ENCODE measurements at regions not wholly inside any gene's neighbourhood (a gene's known extent, or its start where the extent isn't known, plus 50 kb on each side); places are given as distances from the start of the nearest gene placed in this dataset.

DNA sequence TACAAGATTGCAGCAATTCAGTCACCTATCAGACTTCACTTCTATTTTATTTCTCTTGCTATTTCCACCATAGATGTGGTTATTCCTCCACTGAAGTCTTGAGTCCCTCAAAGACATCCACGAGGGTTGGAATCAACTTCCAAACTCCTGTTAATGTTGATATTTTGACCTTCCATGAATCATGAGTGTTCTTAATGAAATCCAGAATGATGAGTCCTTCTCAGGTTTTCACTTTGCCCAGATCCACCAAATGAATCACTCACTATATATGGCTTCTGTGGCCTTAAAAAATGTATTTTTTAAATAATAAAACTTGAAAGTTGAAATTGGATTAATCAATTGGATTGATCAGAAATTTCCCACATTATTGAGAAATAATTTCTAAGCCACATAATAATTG is 1821.0 kb downstream of the EFNA5 start:
- DNase-seq, result no peak

DNA sequence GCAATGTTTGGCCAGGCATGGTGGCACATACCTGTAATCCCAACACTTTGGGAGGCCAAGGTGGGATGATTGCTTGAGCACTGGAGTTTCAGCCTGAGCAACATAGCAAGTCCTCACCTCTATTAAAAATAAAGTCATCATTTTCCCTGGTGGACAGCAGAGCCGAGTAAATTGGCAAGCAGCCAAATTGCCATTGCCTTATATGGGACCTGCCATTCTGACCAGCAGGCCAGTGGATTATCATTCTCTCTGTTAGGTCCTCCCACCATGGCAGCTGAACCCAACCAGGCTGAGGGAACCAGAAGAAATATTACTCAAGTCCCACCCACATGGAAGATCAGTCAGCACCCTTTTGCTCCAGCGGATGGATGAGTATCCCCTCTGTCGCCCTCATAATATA is 1829.9 kb downstream of the EFNA5 start:
- peak; percentile 55 for DNase-seq

DNA sequence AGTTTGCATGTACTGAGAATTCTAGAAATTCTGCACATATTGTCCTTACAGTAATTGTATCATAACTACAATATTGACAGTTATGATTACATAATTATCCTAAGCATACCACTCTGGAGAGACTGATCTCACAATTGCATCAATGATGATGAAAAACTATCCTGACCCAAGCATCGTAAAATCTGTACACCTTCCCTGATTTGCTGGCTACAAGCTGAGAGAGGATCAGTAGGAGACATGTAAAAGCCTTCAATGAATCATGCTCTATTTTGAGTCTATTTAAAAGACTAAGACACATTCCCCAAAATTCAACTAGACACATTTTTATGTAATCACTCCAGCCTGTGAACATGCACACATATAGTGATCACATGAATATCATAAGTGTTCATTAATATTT is 1833.8 kb downstream of the EFNA5 start:
- no peak for DNase-seq

DNA sequence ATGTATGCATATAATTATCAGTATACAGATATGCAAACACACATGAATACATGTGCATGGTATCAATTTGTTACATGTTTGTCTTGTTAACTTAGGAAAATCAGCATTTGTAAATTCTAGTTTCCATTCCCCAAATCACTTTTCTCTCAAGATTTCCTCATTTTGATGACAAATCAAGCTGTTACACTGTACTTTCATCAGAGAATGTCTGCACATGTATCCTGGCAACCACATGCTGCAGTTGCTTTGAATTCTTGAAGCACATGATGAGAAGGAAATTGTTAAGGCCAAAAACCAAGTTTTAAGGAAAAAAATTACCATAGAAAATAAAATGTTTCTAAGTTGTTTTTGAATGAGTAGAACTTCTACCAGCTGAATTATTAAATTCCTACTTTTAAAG is 1834.5 kb downstream of the EFNA5 start:
- DNase-seq, result peak; percentile 6

DNA sequence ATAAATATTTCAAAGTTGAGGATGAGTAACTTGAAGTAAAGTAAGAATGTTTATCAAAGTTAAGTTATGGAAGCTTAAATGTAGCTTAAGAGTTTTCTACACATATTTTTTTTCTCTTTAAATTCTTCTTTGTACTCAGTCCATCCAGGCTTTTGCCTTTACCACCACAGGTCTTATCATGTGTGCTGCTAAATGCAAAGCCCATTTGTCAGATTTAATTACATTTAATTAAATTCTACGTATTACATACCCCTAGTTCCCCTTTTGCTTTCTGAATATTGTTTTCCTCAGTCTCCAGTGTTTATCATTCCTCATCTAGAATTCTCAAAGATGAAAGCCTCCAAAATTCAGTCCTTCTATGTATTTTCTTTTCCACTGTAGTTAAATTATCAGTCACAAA is 1841.9 kb downstream of the EFNA5 start:
- no peak for DNase-seq

GRCh38 chr5:105821800-105822199 is 1848.9 kb downstream of the EFNA5 start:
- DNase-seq, result no peak

DNA sequence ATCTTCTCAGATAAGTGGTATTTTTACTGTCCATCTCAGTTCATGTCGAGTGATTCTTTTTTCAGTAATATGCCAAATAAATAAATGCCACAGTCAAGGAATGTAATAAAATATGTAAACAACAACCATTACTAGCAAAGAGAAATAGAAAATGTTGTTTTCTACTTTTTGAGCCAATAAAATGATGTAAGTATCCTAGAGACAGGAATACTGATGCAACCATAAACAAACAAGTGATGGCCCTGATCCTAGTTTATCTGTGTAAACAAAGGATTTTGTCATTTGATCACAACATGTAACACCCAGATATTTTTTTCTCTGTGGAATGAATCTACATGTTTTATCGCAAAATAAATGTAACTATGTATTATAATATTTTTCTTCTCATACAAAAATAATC is 1852.8 kb downstream of the EFNA5 start:
- peak; percentile 37 for DNase-seq

DNA sequence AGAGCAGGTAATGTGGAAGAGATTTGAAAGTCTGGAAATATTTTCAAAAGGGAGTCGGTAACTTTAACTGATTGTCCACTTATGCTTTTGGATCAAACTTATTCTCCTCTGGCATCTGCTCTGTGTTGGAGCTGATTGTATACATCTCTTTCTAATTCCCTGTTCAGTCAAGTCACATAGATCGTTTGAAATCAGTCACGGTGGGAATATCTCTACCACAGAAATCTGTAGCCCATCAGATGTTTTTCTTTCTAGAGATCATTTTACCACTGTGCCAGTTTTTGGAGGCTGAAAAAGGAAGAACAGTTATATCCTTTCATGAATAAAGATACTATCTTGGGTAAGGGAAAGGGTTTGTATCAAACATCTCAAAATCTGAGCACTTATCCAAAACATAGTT is 1853.3 kb downstream of the EFNA5 start:
- DNase-seq, result no peak

- no peak for DNase-seq
Measured at GRCh38 chr5:105816961-105817360, 1853.8 kb downstream of the EFNA5 start.

DNA sequence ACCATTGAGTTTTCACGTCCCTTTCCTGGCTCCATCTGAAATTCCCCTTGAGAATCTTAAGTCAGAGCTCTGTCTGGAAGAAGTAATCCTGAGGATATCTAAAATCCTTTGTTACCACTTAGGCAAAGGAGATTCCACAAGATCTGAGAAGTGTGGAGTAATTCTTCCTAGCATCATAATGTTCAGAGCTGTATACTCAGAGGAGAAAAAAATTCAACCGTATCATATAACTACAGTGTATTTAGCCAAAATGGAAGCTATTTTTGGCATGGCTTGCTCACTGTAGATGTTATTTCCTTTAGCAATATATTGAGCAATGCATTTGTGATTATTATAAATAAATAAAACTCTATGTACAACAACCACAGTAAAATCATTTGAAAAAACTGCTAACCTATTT is 1858.4 kb downstream of the EFNA5 start:
- no peak for DNase-seq

GRCh38 chr5:105807951-105808350 is 1862.8 kb downstream of the EFNA5 start:
- no peak for DNase-seq

- no peak for DNase-seq
Measured at GRCh38 chr5:105807290-105807689, 1863.4 kb downstream of the EFNA5 start.

DNA sequence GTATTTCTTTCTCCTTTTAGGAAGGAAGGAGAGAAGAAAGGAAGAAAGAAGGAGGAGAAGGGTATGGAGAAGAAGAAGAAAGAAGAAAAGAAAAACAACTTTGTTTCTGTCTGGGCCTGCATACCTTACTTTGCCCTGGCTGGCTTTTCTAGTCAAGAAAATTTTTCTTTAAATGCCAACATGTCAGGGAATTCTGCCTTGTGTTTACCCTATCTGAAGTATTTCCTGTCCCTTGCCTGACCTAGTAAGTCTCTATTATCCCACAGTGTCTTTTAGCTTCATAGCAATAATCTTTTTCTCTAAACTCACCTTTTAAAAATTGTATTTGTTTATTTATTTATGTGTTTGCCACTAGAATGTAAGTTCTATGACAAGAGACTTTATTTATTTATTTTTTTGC is 1864.1 kb downstream of the EFNA5 start:
- peak; percentile 19 for DNase-seq

DNA sequence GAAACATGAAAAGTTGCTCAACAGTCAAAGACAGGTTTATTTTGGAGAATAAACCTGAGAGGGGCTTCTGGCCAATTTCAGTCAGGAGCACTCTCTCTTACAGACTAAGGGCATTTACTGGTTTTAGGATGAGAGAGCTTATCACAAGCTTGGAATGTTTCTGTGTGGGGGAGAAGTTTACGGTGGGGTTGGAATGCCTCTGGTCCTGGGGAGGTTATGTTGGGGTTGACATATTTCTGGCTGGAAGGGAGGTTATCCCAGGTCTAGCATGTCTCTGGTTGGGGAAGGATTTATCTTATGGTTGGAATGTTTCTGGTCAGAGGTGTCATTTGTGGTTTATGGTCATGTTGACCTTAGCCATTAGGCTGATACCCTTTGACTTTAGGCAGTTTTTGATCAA is 1867.3 kb downstream of the EFNA5 start:
- no peak for DNase-seq

GRCh38 chr5:105794578-105794977 is 1876.2 kb downstream of the EFNA5 start:
- DNase-seq, result no peak

- no peak for DNase-seq
Measured at GRCh38 chr5:105789246-105789645, 1881.5 kb downstream of the EFNA5 start.

- DNase-seq, result no peak
Measured at GRCh38 chr5:105783811-105784210, 1886.9 kb downstream of the EFNA5 start.

DNA sequence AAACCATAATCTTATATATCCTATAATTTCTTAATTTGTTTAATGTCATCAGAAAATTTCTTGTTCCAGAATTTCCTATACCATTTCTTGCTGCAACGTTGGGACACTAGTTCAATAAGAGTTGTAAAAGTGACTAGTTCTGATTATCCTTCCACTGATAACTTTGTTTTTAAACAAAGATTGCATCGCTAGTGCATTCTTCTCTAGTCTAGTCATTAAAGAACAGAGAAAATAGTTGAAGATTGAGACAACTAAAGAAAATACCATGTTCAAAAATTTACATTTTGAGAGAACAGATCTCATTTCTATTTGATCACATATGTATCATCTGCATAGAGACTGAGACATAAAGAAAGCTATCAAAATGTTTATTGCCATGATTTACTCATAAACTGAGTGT is 1888.2 kb downstream of the EFNA5 start:
- DNase-seq, result no peak

DNA sequence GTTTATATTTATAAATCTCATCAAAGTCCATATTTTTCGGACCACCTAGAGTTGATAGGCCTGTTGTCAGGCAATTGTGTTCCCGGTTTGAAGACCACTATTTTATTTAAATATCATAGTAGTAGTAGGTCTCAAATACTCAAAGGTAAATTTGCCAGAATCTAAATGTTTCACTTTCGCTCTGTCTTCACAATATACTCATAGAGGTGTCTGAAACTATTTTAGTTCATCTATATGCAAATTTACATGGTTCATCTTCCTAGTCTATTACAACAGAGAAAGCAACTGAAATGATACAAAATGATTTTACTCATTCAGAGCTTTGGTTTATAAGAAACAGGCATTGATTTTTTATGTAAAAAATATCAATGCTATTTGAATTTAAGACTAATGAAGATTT is 1897.5 kb downstream of the EFNA5 start:
- no peak for DNase-seq

- no peak for DNase-seq
Measured at GRCh38 chr5:105767267-105767666, 1903.5 kb downstream of the EFNA5 start.

DNA sequence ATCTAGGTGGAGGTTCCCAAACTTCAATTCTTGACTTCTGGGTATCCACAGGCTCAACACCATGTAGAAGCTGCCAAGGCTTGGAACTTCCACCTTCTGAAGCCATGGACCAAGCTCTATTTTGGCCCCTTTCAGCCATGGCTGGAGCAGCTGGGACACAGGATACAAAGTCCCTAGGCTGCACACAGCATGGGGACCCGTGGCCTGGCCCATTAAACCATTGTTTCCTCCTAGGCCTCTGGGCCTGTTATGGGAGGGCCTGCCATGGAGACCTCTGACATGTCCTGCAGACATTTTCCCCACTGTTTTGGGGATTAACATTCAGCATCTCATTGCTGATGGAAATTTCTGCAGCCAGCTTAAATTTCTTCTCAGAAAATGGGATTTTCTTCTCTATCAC is 1908.0 kb downstream of the EFNA5 start:
- no peak for DNase-seq

GRCh38 chr5:105754056-105754455 is 1916.7 kb downstream of the EFNA5 start:
- DNase-seq, result no peak

GRCh38 chr5:105752801-105753200 is 1917.9 kb downstream of the EFNA5 start:
- DNase-seq, result peak; percentile 39

- no peak for DNase-seq
Measured at GRCh38 chr5:105751908-105752307, 1918.8 kb downstream of the EFNA5 start.

GRCh38 chr5:105745111-105745510 is 1925.6 kb downstream of the EFNA5 start:
- no peak for DNase-seq

- peak; percentile 12 for DNase-seq
Measured at GRCh38 chr5:105740242-105740641, 1930.5 kb downstream of the EFNA5 start.

All from DMS53 (cell line).